Endothelial cell (in vitro differentiated cells): ENCODE measurements at regions not wholly inside any gene's neighbourhood (a gene's known extent, or its start where the extent isn't known, plus 50 kb on each side); places are given as distances from the start of the nearest gene placed in this dataset.

Experiments
- DNase-seq: peaks from one replicate; pipeline ENCODE4 v3.0.0; 2021; ENCODE audit warnings: low spot score
- H3K27ac Mint-ChIP-seq: one replicate; pipeline ENCODE4 v1.8.0; 2021; ENCODE audit warnings: mixed read lengths, inconsistent platforms; ENCODE audit not compliant: unreplicated experiment
- H3K27me3 Mint-ChIP-seq: one replicate; pipeline ENCODE4 v1.8.0; 2021; ENCODE audit warnings: mild to moderate bottlenecking, moderate library complexity, mixed read lengths, inconsistent platforms; ENCODE audit not compliant: unreplicated experiment
- H3K36me3 Mint-ChIP-seq: one replicate; pipeline ENCODE4 v1.8.0; 2021; ENCODE audit warnings: mild to moderate bottlenecking, low read depth, mixed read lengths, inconsistent platforms; ENCODE audit not compliant: unreplicated experiment
- H3K4me1 Mint-ChIP-seq: one replicate; pipeline ENCODE4 v1.8.0; 2021; ENCODE audit warnings: mild to moderate bottlenecking, mixed read lengths, inconsistent platforms; ENCODE audit not compliant: unreplicated experiment
- H3K4me3 Mint-ChIP-seq: one replicate; pipeline ENCODE4 v1.8.0; 2021; ENCODE audit warnings: mild to moderate bottlenecking, mixed read lengths, inconsistent platforms; ENCODE audit not compliant: unreplicated experiment
- H3K9me3 Mint-ChIP-seq: one replicate; pipeline ENCODE4 v1.8.0; 2021; ENCODE audit warnings: mixed read lengths, inconsistent platforms; ENCODE audit not compliant: unreplicated experiment
- TF ChIP-seq, protein P1 (sequence below): fragments of 200-600 bp; sonication (generic); IDR thresholded peaks from one replicate; pipeline ENCODE4 v1.5.0; 2021; ENCODE audit warnings: antibody characterized with exemption; ENCODE audit not compliant: unreplicated experiment

DNA sequence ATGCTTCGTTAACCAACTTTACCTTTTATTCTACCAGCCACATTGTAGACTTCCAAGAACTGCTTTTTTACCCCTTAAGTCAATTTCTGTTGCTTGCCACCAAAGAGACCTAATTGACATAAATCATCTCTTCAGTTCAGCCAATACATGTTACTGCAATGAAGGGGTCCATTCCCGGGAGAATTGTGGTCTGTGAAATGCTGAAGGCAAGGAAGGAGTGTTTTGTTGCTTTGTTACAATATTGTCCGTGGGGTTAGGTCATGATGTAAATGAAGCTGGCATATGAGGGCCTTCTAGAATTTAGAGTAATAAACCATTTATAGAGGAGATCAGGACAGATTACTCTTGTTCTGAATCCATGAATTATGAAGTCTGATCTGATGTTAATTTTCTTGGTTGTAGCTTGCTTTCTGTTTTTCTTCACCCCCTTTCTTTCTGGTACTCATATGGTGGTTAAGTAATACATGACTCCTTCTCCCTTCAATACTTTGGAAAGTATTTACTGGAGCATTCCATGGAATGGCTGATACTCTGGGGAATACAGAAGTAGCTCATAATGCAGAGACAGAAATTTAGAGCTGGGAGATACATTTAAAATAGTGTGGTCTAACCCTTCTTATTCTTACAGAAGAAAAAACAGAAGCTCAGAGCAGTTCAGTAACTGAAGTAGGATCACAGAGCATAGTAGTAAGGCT is 297.0 kb upstream of the CLINT1 start:
- no peak overlapping the region for H3K4me3 Mint-ChIP-seq
- no peaks in the 10 kb centered on the region for H3K9me3 Mint-ChIP-seq
- TF ChIP-seq, protein P1, sequence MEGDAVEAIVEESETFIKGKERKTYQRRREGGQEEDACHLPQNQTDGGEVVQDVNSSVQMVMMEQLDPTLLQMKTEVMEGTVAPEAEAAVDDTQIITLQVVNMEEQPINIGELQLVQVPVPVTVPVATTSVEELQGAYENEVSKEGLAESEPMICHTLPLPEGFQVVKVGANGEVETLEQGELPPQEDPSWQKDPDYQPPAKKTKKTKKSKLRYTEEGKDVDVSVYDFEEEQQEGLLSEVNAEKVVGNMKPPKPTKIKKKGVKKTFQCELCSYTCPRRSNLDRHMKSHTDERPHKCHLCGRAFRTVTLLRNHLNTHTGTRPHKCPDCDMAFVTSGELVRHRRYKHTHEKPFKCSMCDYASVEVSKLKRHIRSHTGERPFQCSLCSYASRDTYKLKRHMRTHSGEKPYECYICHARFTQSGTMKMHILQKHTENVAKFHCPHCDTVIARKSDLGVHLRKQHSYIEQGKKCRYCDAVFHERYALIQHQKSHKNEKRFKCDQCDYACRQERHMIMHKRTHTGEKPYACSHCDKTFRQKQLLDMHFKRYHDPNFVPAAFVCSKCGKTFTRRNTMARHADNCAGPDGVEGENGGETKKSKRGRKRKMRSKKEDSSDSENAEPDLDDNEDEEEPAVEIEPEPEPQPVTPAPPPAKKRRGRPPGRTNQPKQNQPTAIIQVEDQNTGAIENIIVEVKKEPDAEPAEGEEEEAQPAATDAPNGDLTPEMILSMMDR = no peak
- no peaks in the 10 kb centered on the region for H3K36me3 Mint-ChIP-seq
- H3K4me1 Mint-ChIP-seq = no peaks in the 10 kb centered on the region
- DNase-seq = no peak
- no peak overlapping the region for H3K27ac Mint-ChIP-seq
- H3K27me3 Mint-ChIP-seq = peaks cover 3% of the 10 kb centered on the region

DNA sequence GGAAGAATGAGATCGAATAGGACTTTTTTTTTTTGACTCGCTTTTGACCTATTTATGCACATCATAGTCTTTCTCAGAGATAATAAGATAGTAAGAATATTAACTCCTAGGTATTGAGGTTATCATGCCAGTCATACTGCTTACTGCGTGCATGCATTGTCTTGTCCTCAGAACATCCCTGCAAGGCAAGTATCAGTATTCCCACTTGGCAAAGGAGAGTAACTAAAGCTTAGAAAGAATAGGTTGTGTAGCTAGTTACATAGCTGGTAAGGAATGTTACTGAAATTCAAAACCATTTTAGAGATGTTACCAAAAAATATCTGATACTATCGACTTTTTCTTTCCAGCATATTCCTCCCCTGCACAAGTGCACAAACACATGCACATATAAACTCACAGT is 296.1 kb upstream of the CLINT1 start:
- no peak for DNase-seq
- H3K27ac Mint-ChIP-seq = no peak overlapping the region
- peaks cover 3% of the 10 kb centered on the region for H3K27me3 Mint-ChIP-seq
- TF ChIP-seq, protein P1 = no peak
- no peaks in the 10 kb centered on the region for H3K36me3 Mint-ChIP-seq
- no peaks in the 10 kb centered on the region for H3K4me1 Mint-ChIP-seq
- no peak overlapping the region for H3K4me3 Mint-ChIP-seq
- no peaks in the 10 kb centered on the region for H3K9me3 Mint-ChIP-seq

DNA sequence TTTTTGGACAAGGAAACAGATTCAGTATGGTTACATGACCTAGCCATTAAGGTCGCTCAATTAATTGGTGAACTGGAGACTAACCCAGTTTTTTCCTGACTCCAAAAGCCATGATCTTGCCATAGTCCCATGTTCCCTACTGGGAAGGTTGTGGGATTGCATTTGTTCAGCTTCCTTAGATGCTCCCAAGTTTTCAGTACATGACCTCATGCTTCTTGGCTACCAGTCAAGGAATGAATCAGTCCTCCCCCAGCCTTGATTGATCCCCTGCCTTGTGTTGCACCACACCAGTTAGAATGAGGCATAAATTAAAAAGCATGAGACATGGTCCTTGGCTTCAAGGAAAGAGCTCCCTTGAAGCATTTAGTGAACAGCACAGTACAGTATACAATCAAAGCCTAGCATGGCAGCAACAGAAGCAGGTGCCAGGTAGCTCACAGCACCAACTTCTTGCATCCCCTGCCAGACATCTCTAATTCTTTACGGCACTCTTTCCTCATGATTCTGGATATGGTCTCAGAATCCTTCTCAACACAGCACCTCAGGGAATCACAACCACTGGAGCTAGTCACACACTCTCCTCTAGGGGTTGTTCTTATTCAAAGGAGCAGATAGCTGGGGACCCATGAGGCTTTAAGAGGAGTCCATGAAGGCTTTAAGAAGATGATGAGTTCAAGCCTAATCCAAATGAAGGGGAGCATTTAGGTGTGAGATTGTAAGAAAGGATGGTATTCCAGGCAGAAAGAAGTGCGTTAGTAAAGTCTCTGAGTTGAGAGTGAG is 295.5 kb upstream of the CLINT1 start:
- TF ChIP-seq, protein P1 = no peak
- peaks cover 3% of the 10 kb centered on the region for H3K27me3 Mint-ChIP-seq
- no peaks in the 10 kb centered on the region for H3K36me3 Mint-ChIP-seq
- H3K27ac Mint-ChIP-seq = no peak overlapping the region
- no peak overlapping the region for H3K4me3 Mint-ChIP-seq
- no peaks in the 10 kb centered on the region for H3K9me3 Mint-ChIP-seq
- H3K4me1 Mint-ChIP-seq = no peaks in the 10 kb centered on the region
- DNase-seq = no peak

DNA sequence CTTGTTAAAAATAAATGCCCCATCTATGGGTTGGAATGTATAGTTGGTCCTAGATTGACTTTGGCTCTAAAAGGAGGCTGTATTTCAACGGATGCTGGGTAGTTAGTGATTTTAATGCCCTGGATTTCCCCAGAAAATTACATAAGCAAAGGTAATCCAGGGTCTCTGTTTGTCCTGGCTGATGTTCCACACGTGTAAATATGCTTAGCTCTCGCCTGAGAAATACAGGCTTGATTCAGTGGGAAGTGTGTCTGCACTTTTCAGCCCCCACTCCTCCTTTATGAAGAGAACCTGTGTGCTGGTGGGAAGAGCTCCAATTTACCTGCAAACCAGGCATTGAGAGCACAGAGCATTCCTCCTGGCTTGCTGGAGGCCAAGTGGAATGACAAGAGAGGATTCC is 294.6 kb upstream of the CLINT1 start:
- TF ChIP-seq, protein P1 = no peak
- Mint-ChIP-seq H3K27ac (no peak overlapping the region), H3K9me3 (no peaks in the 10 kb centered on the region), H3K4me1 (no peaks in the 10 kb centered on the region), H3K36me3 (no peaks in the 10 kb centered on the region), H3K27me3 (no peaks in the 10 kb centered on the region), H3K4me3 (no peak overlapping the region)
- no peak for DNase-seq

DNA sequence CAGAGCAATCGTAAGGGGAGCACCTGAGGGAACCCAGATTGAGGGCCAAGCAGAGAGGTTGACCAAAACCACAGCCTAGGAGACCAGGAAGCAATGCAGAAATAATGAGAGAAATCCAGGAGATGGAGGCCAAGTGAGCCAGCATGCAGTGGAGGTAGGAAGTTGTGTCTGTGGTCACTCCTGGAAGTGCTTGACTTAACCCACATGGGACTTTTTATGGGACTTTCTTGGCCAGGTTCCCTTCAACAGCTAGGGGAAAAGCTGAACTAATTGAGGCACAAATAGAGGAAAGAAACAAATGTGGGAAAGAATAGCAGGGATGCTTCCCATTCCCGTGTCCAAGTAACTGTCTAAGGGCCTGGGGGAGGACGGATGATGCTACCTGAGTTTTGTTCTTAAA is 293.2 kb upstream of the CLINT1 start:
- no peaks in the 10 kb centered on the region for H3K4me1 Mint-ChIP-seq

More for the DNA sequence above, 293.2 kb upstream of the CLINT1 start:
- Mint-ChIP-seq H3K9me3 (no peaks in the 10 kb centered on the region), H3K27me3 (no peaks in the 10 kb centered on the region), H3K4me3 (no peak overlapping the region), H3K36me3 (no peaks in the 10 kb centered on the region), H3K27ac (no peak overlapping the region)
- no peak for DNase-seq
- TF ChIP-seq, protein P1 = no peak
